ENCODE measurements at regions not wholly inside any gene's neighbourhood (a gene's known extent, or its start where the extent isn't known, plus 50 kb on each side); places are given as distances from the start of the nearest gene placed in this dataset.

DNA sequence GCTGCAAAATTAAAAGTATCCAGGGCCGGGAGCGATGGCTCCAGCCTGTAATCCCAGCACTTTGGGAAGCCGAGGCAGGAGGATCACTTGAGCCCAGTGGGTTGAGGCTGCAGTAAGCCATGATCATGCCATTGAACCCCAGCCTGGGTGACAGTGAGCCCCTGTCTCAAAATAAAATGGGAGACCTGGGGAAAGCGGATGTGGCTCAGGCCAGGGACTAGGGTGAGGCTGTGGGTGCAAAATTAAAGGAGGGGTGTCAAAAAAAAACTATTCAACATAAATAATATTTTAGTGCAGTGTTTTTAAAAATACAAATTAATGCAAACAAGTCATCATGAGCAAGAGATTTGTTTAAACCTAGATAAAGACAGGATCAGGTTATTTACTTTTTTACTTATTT, 100.1 kb upstream of the SLC45A1 start:
- TF ChIP-seq ZFX (IDR thresholded peaks at IDR 0.05): no peak
- TF ChIP-seq, protein P1, sequence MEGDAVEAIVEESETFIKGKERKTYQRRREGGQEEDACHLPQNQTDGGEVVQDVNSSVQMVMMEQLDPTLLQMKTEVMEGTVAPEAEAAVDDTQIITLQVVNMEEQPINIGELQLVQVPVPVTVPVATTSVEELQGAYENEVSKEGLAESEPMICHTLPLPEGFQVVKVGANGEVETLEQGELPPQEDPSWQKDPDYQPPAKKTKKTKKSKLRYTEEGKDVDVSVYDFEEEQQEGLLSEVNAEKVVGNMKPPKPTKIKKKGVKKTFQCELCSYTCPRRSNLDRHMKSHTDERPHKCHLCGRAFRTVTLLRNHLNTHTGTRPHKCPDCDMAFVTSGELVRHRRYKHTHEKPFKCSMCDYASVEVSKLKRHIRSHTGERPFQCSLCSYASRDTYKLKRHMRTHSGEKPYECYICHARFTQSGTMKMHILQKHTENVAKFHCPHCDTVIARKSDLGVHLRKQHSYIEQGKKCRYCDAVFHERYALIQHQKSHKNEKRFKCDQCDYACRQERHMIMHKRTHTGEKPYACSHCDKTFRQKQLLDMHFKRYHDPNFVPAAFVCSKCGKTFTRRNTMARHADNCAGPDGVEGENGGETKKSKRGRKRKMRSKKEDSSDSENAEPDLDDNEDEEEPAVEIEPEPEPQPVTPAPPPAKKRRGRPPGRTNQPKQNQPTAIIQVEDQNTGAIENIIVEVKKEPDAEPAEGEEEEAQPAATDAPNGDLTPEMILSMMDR (conservative IDR thresholded peaks at IDR 0.05): no peak
- no peak overlapping the region for H3K27ac ChIP-seq

DNA sequence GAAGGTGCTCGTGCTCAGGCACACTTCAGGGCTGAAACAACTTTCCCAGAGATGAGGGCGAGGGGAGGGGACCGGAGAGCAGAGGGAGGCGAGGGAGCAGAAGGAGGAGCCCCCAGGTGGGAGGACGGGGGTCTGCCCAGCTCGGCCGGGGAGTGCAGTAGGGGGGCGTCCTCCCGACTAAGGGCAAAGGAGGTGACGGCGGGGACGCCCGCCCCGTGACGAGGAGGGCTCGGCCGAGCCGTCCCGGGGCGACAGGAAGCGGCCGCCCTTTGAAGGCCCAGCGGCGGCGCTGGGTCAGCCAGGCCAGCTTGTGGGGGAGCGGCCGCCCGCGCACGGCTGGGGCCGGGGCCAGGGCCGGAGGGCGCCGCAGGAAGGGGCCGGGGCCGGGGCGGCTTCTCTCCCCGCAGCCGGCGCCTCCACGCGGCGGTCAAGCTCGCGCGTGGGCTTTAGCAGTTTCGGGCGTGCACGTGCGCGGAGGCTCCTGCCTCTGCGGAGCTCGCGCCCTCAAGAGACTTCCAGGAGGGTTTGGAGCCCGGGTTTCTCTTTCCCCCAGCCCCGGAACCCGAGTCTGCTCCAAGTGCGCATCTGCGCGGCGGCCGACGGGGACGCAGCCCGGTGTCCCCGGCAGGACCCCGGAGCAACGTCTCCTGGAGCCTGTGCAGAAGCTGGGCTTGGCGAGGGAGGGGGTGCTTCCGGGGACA, 100.8 kb upstream of the SLC45A1 start:
- no peak overlapping the region for H3K27ac ChIP-seq
- TF ChIP-seq, protein P1 (conservative IDR thresholded peaks at IDR 0.05): no peak
- no peak for TF ChIP-seq ZFX (IDR thresholded peaks at IDR 0.05)

DNA sequence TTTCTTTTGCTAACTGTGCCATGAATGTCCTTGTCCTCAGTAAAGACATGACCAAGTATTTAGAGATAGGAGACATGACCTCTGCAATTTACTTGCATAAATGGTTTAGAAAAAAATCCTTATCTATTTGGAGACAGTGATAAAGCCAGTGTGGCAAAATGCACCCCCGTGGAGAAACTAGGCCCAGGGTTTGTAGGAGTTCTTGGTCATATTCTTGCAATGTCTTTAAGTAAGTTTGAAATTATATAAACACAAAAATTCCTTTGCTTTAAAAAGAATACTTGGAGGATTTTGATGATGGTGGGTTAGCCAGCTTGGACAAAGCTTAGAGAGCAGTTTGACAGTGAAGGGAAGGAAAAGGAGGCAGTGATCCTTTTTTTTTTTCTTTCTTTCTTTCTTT, 101.9 kb upstream of the SLC45A1 start:
- no peak overlapping the region for H3K27ac ChIP-seq
- TF ChIP-seq ZFX (IDR thresholded peaks at IDR 0.05): no peak
- TF ChIP-seq, protein P1 (conservative IDR thresholded peaks at IDR 0.05): no peak

DNA sequence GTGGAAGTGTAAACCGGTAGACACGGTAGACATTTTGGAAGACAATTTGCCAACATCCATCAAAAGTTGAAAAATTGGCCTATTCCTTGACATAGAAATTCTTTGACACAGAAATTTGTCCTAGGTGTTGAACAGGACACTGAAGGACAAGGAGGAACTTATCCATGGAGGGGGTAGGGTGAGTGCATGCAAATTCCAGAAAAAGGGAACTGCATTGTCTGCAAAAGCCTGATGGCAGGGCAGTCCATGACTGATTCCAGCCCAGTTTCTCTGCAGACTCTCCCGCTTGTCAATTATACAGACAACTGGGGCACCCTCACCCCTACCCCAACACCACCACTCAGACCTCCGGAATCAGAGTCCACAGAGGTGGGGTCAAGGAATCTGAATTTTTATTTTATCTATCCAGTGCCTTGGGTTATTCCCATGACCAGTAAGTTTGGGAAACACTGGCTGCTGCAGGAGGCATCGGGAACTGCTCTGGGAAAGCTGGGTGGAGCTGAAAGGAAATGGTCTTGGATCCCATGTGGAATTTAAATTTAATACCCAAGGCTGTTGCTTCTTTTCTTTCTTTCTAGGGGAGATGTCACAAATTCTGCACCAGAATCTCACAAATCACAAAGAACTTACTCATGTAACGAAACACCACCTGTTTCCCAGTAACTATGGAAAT, 103.3 kb upstream of the SLC45A1 start:
- no peak for TF ChIP-seq ZFX (IDR thresholded peaks at IDR 0.05)

DNA sequence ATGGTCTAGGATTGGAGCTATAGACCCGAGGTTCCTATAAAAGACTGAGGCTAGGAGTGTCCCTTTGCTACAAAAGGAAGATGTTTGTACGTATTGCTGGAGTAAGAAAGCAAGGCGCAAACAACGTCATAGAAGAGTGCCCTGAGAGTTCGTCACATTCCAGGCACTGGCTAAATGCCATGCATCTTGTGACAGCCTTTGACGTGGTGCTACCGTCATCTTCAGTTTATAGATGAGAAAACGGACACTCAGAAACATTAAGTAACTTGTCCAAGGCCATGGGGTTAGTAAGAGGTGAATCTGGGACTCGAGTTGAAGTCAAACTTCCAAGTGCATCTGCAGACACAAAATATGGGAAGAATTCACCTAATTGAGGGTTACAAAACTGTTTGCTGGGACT, 104.2 kb upstream of the SLC45A1 start:
- TF ChIP-seq ZFX (IDR thresholded peaks at IDR 0.05): no peak
- TF ChIP-seq, protein P1 (conservative IDR thresholded peaks at IDR 0.05): no peak
- no peak overlapping the region for H3K27ac ChIP-seq

More for the DNA sequence above, 103.3 kb upstream of the SLC45A1 start:
- H3K27ac ChIP-seq: no peak overlapping the region

DNA sequence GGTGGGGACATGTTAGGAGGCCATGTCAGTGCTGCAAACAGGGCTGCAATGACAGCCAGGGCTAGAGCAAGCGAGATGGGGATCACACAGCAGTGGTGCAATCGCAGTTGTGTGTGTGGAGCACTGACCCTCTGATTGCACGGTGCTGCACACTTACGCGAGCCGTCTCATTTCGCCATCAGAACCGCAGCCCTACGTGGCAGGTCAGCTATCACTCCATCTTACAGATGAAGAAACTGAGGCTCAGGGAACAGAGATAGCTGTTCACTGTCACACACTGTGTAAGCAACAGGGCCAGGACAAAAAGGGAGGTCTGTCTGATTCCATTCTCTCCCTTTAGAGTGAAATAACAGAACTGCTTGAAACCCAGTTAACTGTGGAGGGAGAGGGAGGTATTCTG, 104.8 kb upstream of the SLC45A1 start:
- TF ChIP-seq ZFX (IDR thresholded peaks at IDR 0.05): no peak
- TF ChIP-seq, protein P1 (conservative IDR thresholded peaks at IDR 0.05): no peak
- no peak overlapping the region for H3K27ac ChIP-seq

DNA sequence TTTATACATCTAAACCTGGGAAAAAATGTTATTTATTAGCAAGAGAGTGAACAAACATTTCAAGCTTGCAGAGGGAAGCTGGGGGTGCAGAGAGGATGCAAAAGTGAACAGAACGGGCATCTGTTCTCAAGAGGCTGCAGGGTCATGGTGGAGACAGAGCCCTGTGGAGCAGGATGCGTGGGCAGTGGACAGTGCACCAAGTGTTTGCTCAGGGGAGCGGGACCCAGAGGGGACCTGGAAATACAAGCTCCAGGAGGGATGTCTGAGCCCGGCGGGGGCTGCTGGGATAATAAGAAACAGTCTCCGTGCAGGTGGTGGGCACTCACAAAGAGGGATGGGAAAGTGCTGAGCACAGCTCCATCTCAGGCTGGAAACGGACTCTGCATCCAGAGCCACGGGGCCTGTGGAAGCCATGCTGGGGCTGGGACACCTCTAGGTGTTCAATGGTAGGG, 105.3 kb upstream of the SLC45A1 start:
- H3K27ac ChIP-seq: no peak overlapping the region

More for the DNA sequence above, 105.3 kb upstream of the SLC45A1 start:
- no peak for TF ChIP-seq ZFX (IDR thresholded peaks at IDR 0.05)
- TF ChIP-seq, protein P1 (conservative IDR thresholded peaks at IDR 0.05): no peak
